Fibroblast of villous mesenchyme (primary cell): ENCODE measurements at regions not wholly inside any gene's neighbourhood (a gene's known extent, or its start where the extent isn't known, plus 50 kb on each side); places are given as distances from the start of the nearest gene placed in this dataset.

ENCODE experiments used
- DNase-seq: peaks from one replicate; pipeline ENCODE4 v3.0.0-alpha.2; 2010; ENCODE audit warnings: low read depth
- H3K4me3 ChIP-seq: 2 replicates; pipeline ENCODE4 v1.5.1; 2011; ENCODE audit warnings: low read depth, mild to moderate bottlenecking, low read length
- TF ChIP-seq, protein P1 (sequence below): IDR thresholded peaks from 2 replicates; pipeline ENCODE4 v1.5.1; 2012; ENCODE audit warnings: low read depth, mild to moderate bottlenecking, low read length; ENCODE audit not compliant: insufficient read depth

DNA sequence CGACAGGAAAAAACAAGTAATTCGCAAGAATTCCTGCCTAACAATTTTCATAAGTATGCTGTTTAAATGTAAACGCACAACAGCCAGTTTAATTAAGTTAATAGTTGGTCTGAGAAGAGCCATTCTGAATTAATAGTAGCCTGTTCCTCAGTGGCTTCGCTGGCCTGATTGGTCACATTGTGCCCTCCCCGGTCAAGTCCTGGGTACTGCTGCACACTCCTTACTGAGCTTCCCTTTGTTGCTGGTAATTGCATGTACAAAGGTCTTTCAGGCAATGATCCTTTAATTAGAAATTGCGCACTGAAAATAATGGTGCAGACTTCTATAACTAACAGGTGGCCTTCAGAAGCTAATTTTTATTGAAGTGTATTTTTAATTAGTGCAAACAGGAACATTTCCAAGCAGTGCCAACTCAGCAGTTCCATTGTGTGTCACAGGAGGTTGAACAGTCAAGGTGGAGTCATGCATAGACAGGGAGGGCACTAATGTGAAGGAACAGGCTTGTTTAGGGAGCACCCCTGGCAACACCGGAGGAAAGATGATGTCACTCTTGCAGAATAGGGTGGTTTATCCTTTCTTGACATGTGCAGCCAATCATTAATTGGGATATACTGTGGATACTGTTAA, 92.6 kb upstream of the SLC22A23 start:
- H3K4me3 ChIP-seq = no peak overlapping the region
- no peak for DNase-seq
- TF ChIP-seq, protein P1, sequence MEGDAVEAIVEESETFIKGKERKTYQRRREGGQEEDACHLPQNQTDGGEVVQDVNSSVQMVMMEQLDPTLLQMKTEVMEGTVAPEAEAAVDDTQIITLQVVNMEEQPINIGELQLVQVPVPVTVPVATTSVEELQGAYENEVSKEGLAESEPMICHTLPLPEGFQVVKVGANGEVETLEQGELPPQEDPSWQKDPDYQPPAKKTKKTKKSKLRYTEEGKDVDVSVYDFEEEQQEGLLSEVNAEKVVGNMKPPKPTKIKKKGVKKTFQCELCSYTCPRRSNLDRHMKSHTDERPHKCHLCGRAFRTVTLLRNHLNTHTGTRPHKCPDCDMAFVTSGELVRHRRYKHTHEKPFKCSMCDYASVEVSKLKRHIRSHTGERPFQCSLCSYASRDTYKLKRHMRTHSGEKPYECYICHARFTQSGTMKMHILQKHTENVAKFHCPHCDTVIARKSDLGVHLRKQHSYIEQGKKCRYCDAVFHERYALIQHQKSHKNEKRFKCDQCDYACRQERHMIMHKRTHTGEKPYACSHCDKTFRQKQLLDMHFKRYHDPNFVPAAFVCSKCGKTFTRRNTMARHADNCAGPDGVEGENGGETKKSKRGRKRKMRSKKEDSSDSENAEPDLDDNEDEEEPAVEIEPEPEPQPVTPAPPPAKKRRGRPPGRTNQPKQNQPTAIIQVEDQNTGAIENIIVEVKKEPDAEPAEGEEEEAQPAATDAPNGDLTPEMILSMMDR = no peak

DNA sequence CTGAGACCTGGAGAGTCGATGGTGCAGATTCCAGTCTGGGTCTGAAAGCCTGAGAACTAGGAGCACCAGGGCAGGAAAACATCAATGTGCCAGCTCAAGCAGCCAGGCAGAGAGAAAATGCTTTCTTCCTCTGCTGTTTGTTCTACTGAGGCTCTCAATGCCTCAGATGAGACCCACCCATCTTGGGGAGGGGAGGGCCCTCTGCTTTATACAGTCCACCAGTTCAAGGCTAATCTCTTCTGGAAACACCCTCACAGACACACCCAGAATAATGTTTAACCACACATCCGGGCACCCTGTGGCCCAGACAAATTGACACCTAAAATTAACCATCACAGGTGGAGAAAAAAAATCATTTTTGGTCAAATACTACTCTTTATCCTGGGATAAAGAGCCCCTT, 89.3 kb upstream of the SLC22A23 start:
- DNase-seq = no peak
- no peak overlapping the region for H3K4me3 ChIP-seq
- TF ChIP-seq, protein P1 = no peak

GRCh38 chr6:3545156-3545555, 88.3 kb upstream of the SLC22A23 start:
- no peak for DNase-seq
- TF ChIP-seq, protein P1 = no peak
- no peak overlapping the region for H3K4me3 ChIP-seq

DNA sequence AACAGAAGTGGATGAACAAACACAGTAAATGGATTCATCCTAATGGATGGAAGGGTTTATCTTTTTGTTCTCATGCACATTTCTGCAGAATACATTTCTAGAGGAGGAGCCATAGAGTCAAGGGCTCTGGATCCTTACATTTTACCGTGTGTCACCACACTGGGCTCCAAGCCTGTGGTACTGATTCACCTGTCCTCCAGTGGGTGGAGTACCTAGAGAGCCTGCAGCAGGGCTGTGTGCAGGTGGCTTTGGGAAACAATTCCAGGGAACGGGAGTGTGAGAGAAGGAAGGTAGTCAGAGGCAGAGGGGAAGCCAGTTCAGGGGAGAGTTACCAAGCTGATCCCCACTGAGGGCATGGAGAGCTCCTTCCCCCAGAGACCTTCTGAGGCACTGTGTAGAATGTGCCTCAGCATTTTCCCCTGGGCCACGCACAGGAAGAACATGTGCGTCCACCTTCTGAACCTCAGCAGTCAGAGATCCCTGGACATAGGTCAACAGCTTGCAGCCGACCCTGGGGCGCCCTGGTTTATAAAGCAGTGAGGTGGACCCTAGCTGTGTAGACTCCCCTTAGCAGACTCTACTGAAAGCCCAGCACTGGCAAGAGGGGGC, 85.3 kb upstream of the SLC22A23 start:
- no peak for DNase-seq
- H3K4me3 ChIP-seq = no peak overlapping the region
- TF ChIP-seq, protein P1 = no peak

DNA sequence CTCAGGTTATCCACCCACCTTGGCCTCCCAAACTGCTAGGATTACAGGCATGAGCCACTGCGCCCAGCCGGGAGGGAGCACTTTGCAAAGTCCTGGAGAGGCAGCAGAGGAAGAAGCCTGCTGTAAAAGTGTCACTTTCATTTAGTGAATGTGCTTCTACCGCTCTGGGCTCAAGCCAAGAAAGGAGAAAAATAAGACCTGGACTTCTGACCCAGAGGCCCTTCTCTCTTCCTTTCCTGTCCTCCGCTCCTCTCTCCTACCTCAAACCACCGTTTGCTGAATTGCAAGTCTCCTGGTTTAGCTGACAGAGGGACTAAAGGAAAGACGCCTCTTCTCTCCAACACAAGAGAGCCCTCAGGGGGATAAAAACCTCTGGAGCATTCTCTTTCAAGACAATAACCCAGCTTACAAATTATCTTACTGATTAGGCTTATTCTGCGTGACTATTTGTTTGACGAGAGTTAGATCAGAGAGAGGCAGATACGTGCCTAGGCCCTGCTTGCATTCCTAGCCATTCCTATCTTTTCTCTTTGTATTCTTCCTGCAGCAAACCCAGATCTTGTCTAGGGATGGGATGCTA, 84.2 kb upstream of the SLC22A23 start:
- no peak for DNase-seq
- TF ChIP-seq, protein P1 = no peak
- no peak overlapping the region for H3K4me3 ChIP-seq

DNA sequence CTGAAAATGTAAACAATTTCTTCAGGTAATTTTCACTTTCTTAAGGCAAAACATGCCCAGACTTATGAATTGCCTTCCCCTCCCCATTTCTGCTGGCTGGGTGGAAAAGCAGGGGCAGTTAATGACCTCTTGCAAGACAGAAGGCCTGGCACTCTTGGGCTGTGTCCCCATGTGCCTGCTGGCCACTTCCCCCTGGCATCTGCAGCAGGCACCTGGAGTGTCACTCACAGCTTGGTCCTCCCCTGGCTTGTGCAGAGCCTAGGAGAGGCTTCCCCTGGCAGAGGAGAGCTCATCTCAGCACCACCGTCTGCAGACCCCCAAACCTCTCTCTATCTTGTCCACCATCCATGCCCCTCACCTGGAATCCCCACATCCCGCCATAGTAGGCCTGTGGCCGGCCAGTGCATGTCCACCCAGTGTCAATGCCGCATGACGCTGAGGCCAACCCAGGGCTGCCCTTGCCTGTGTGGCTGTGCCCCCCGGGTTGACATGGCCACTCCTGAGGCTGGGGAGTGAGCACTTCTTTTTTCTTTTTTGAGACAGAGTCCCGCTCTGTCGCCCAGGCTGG, 83.5 kb upstream of the SLC22A23 start:
- no peak overlapping the region for H3K4me3 ChIP-seq
- no peak for DNase-seq
- TF ChIP-seq, protein P1 = no peak
